ENCODE measurements at regions not wholly inside any gene's neighbourhood (a gene's known extent, or its start where the extent isn't known, plus 50 kb on each side); places are given as distances from the start of the nearest gene placed in this dataset.

DNA sequence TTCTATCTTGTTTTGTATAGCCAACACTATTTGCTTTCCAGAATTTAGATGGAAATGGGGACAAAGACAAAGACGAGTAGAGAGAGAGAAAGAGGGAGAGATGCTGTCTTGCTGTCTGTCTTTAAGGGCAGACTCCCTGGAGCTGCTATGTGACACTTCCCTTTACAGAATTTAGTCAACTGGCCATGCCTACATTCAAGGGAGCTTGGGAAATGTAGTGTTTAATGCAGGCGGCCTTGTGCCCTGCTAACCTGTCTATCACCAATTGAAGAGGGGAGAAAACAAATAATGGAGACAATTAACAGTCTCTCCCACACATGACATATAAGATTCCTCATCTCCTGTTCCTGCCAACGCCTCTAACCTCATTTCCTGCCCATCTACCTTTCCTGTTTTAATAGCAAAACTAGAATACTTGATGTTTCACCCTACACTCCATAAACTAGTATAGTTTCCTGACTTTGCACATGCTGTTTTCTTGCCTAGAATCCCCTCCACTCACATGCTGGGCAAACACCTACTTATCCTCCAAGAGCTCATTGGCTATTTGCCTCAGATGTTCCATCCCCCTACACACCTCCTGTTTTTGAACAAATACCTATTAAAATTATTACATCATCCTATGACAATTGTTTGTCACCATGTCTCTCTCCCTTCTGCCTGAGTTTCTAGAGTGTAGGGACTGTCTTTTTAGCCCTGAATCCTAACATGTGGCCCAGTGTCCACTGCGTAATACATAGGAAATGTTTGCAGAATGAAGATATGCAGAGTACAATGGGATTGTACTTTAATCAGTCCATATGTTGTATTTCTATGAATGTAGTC lies 117.2 kb downstream of the SLC25A24 start:
- TF ChIP-seq ZNF629 (CRISPR knock-in tag; conservative IDR thresholded peaks at IDR 0.05) (no peak), CBX5 (CRISPR knock-in tag; IDR thresholded peaks at IDR 0.05; ENCODE audit: borderline replicate concordance) (no peak), HNRNPLL (IDR thresholded peaks at IDR 0.05; ENCODE audit: low read depth, low read length, poor library complexity, severe bottlenecking) (no peak), CCAR2 (optimal IDR thresholded peaks at IDR 0.05; ENCODE audit: low read depth, low read length) (no peak), ZBTB1 (CRISPR knock-in tag; IDR thresholded peaks at IDR 0.05; ENCODE audit: borderline replicate concordance) (no peak), CTCF (CRISPR knock-in tag; IDR thresholded peaks at IDR 0.05) (no peak), SOX13 (IDR thresholded peaks at IDR 0.05) (no peak), SOX13 (CRISPR knock-in tag; conservative IDR thresholded peaks at IDR 0.05 in 1 of 2, IDR thresholded peaks at IDR 0.05 in 1 of 2) (no peak)
- TF ChIP-seq, protein P1, sequence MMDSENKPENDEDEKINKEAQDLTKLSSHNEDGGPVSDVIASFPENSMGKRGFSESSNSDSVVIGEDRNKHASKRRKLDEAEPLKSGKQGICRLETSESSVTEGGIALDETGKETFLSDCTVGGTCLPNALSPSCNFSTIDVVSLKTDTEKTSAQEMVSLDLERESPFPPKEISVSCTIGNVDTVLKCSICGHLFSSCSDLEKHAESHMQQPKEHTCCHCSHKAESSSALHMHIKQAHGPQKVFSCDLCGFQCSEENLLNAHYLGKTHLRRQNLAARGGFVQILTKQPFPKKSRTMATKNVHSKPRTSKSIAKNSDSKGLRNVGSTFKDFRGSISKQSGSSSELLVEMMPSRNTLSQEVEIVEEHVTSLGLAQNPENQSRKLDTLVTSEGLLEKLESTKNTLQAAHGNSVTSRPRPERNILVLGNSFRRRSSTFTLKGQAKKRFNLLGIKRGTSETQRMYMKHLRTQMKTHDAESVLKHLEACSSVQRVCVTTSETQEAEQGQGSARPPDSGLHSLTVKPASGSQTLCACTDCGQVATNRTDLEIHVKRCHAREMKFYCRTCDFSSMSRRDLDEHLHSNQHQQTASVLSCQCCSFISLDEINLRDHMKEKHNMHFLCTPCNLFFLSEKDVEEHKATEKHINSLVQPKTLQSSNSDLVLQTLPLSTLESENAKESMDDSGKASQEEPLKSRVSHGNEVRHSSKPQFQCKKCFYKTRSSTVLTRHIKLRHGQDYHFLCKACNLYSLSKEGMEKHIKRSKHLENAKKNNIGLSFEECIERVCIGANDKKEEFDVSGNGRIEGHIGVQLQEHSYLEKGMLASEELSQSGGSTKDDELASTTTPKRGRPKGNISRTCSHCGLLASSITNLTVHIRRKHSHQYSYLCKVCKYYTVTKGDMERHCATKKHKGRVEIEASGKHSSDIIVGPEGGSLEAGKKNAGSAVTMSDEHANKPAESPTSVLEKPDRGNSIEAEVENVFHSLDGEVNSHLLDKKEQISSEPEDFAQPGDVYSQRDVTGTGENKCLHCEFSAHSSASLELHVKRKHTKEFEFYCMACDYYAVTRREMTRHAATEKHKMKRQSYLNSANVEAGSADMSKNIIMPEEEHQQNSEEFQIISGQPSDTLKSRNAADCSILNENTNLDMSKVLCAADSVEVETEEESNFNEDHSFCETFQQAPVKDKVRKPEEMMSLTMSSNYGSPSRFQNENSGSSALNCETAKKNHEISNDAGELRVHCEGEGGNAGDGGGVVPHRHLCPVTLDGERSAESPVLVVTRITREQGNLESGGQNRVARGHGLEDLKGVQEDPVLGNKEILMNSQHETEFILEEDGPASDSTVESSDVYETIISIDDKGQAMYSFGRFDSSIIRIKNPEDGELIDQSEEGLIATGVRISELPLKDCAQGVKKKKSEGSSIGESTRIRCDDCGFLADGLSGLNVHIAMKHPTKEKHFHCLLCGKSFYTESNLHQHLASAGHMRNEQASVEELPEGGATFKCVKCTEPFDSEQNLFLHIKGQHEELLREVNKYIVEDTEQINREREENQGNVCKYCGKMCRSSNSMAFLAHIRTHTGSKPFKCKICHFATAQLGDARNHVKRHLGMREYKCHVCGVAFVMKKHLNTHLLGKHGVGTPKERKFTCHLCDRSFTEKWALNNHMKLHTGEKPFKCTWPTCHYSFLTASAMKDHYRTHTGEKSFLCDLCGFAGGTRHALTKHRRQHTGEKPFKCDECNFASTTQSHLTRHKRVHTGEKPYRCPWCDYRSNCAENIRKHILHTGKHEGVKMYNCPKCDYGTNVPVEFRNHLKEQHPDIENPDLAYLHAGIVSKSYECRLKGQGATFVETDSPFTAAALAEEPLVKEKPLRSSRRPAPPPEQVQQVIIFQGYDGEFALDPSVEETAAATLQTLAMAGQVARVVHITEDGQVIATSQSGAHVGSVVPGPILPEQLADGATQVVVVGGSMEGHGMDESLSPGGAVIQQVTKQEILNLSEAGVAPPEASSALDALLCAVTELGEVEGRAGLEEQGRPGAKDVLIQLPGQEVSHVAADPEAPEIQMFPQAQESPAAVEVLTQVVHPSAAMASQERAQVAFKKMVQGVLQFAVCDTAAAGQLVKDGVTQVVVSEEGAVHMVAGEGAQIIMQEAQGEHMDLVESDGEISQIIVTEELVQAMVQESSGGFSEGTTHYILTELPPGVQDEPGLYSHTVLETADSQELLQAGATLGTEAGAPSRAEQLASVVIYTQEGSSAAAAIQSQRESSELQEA (CRISPR knock-in tag; IDR thresholded peaks at IDR 0.05; ENCODE audit: not compliant biosample characterization) = no peak

Data from HepG2 (cell line).